Tibial artery (tissue), 4 donors: ENCODE measurements at regions not wholly inside any gene's neighbourhood (a gene's known extent, or its start where the extent isn't known, plus 50 kb on each side); places are given as distances from the start of the nearest gene placed in this dataset.

Experiments
- DNase-seq, 2 donors: peaks; one replicate each; pipeline ENCODE4 v3.0.0-alpha.2; 2019
- H3K27ac ChIP-seq, 2 donors: fragments of 200-600 bp; sonication (generic) in 1 of 2; 1 replicate in 1 of 2; 2 replicates in 1 of 2; pipeline ENCODE4 v1.5.1; 2018 to 2019; ENCODE audit warnings: mild to moderate bottlenecking in 1 of 2
- H3K27me3 ChIP-seq, 2 donors: fragments of 200-600 bp; sonication (generic) in 1 of 2; one replicate each; pipeline versions ENCODE4 v1.5.1 to v1.6.0; 2016 to 2019
- H3K36me3 ChIP-seq, 3 donors: fragments of 200-600 bp; sonication (generic) in 2 of 3; one replicate each; pipeline ENCODE4 v1.5.1; 2016 to 2019; ENCODE audit warnings: mild to moderate bottlenecking in 2 of 3
- H3K4me1 ChIP-seq, 4 donors: fragments of 200-600 bp; sonication (generic) in 2 of 4; 1 replicate in 3 of 4; 2 replicates in 1 of 4; pipeline ENCODE4 v1.5.1; 2016 to 2019
- H3K4me3 ChIP-seq, 2 donors: fragments of 200-600 bp; sonication (generic) in 1 of 2; 1 replicate in 1 of 2; 2 replicates in 1 of 2; pipeline ENCODE4 v1.5.1; 2018 to 2019; ENCODE audit warnings: mild to moderate bottlenecking in 2 of 2
- H3K9me3 ChIP-seq, 3 donors: fragments of 200-600 bp; sonication (generic) in 1 of 3; one replicate each; pipeline ENCODE4 v1.5.1; 2016 to 2019
- CTCF ChIP-seq, 2 experiments: fragments of 200-600 bp in 1 of 2; fragments of 450-650 bp in 1 of 2; IDR thresholded peaks; one replicate each; pipeline ENCODE4 v1.5.1; 2017 to 2019; ENCODE audit warnings: antibody characterized with exemption in 2 of 2, mild to moderate bottlenecking in 1 of 2, moderate library complexity in 1 of 2
- intact Hi-C: fragments of 100-400 bp; cut with DNase I; formaldehyde crosslinking; loops from one replicate; pipeline ENCODE4 v1.15.0; 2023; ENCODE audit warnings: low total_unique reads

- H3K36me3 ChIP-seq = no peaks in the 10 kb centered on the region
- no peaks in the 10 kb centered on the region for H3K9me3 ChIP-seq
- intact Hi-C loops = no loop called here
- no peak overlapping the region for H3K4me3 ChIP-seq
- H3K4me1 ChIP-seq = no peaks in the 10 kb centered on the region
- no peak for TF ChIP-seq CTCF (IDR thresholded peaks at IDR 0.05)
- no peak overlapping the region for H3K27ac ChIP-seq
- H3K27me3 ChIP-seq = no peaks in the 10 kb centered on the region
- DNase-seq = no peak
Measured at GRCh38 chr1:188247255-188247654, 1418.5 kb downstream of the PLA2G4A start.

- intact Hi-C loops = no loop called here
- Histone ChIP-seq H3K4me1 (no peaks in the 10 kb centered on the region), H3K9me3 (no peaks in the 10 kb centered on the region), H3K36me3 (no peaks in the 10 kb centered on the region), H3K27ac (no peak overlapping the region), H3K4me3 (no peak overlapping the region), H3K27me3 (no peaks in the 10 kb centered on the region)
- no peak for DNase-seq
- no peak for TF ChIP-seq CTCF (IDR thresholded peaks at IDR 0.05)
Measured at GRCh38 chr1:188249811-188250210, 1421.1 kb downstream of the PLA2G4A start.

GRCh38 chr1:188251036-188251435 lies 1422.3 kb downstream of the PLA2G4A start:
- intact Hi-C loops = no loop called here
- Histone ChIP-seq H3K9me3 (no peaks in the 10 kb centered on the region), H3K4me1 (no peaks in the 10 kb centered on the region), H3K27ac (no peak overlapping the region), H3K36me3 (no peaks in the 10 kb centered on the region), H3K27me3 (no peaks in the 10 kb centered on the region), H3K4me3 (no peak overlapping the region)
- DNase-seq = no peak
- no peak for TF ChIP-seq CTCF (IDR thresholded peaks at IDR 0.05)

GRCh38 chr1:188261849-188262248 lies 1433.1 kb downstream of the PLA2G4A start:
- intact Hi-C loops = no loop called here
- Histone ChIP-seq H3K4me3 (no peak overlapping the region), H3K27me3 (no peaks in the 10 kb centered on the region), H3K9me3 (peaks cover 0 to 9% (median 0%) of the 10 kb centered on the region in 3 donors), H3K36me3 (no peaks in the 10 kb centered on the region), H3K27ac (no peak overlapping the region), H3K4me1 (no peaks in the 10 kb centered on the region)
- no peak for TF ChIP-seq CTCF (IDR thresholded peaks at IDR 0.05)
- DNase-seq = no peak

- Histone ChIP-seq H3K9me3 (no peaks in the 10 kb centered on the region), H3K27me3 (no peaks in the 10 kb centered on the region), H3K27ac (no peak overlapping the region), H3K4me3 (no peak overlapping the region), H3K4me1 (no peaks in the 10 kb centered on the region), H3K36me3 (no peaks in the 10 kb centered on the region)
- DNase-seq = no peak
- intact Hi-C loops = no loop called here
- no peak for TF ChIP-seq CTCF (IDR thresholded peaks at IDR 0.05)
Measured at GRCh38 chr1:188269956-188270355, 1441.2 kb downstream of the PLA2G4A start.

- Histone ChIP-seq H3K27me3 (no peaks in the 10 kb centered on the region), H3K27ac (no peak overlapping the region), H3K36me3 (no peaks in the 10 kb centered on the region), H3K4me1 (no peaks in the 10 kb centered on the region), H3K4me3 (no peak overlapping the region), H3K9me3 (no peaks in the 10 kb centered on the region)
- intact Hi-C loops = no loop called here
- no peak for DNase-seq
- no peak for TF ChIP-seq CTCF (IDR thresholded peaks at IDR 0.05)
Measured at GRCh38 chr1:188270497-188270896, 1441.7 kb downstream of the PLA2G4A start.
